ENCODE measurements at regions not wholly inside any gene's neighbourhood (a gene's known extent, or its start where the extent isn't known, plus 50 kb on each side); places are given as distances from the start of the nearest gene placed in this dataset.
"Not testable (repeated sequence)": the region's sequence is repeated elsewhere in the genome, so short reads cannot be mapped to it uniquely, and the experiment has no call there.

GRCh38 chr9:99498979-99499378 lies 276.9 kb downstream of the SEC61B start:
- TF ChIP-seq, protein P1, sequence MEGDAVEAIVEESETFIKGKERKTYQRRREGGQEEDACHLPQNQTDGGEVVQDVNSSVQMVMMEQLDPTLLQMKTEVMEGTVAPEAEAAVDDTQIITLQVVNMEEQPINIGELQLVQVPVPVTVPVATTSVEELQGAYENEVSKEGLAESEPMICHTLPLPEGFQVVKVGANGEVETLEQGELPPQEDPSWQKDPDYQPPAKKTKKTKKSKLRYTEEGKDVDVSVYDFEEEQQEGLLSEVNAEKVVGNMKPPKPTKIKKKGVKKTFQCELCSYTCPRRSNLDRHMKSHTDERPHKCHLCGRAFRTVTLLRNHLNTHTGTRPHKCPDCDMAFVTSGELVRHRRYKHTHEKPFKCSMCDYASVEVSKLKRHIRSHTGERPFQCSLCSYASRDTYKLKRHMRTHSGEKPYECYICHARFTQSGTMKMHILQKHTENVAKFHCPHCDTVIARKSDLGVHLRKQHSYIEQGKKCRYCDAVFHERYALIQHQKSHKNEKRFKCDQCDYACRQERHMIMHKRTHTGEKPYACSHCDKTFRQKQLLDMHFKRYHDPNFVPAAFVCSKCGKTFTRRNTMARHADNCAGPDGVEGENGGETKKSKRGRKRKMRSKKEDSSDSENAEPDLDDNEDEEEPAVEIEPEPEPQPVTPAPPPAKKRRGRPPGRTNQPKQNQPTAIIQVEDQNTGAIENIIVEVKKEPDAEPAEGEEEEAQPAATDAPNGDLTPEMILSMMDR (IDR thresholded peaks at IDR 0.05): not testable (repeated sequence)
- TF ChIP-seq POLR2A, EP300 (IDR thresholded peaks at IDR 0.05): not testable (repeated sequence)
